ENCODE measurements at regions not wholly inside any gene's neighbourhood (a gene's known extent, or its start where the extent isn't known, plus 50 kb on each side); places are given as distances from the start of the nearest gene placed in this dataset.
"Not testable (repeated sequence)": the region's sequence is repeated elsewhere in the genome, so short reads cannot be mapped to it uniquely, and the experiment has no call there.

- no peak for DNase-seq (ENCODE audit: extremely low read depth, low read depth, low spot score)
Observed at GRCh38 chr5:28313953-28314352, 1275.6 kb upstream of the CDH9 start.

- DNase-seq (ENCODE audit: extremely low read depth, low read depth, low spot score) = no peak
Observed at GRCh38 chr5:28313321-28313951, 1275.0 kb upstream of the CDH9 start.

GRCh38 chr5:28310696-28311095, 1272.3 kb upstream of the CDH9 start:
- DNase-seq (ENCODE audit: extremely low read depth, low read depth, low spot score) = no peak

GRCh38 chr5:28305891-28306290, 1267.5 kb upstream of the CDH9 start:
- DNase-seq (ENCODE audit: extremely low read depth, low read depth, low spot score) = no peak

- DNase-seq (ENCODE audit: extremely low read depth, low read depth, low spot score) = no peak
Observed at GRCh38 chr5:28301712-28302111, 1263.3 kb upstream of the CDH9 start.

GRCh38 chr5:28296254-28297013, 1258.0 kb upstream of the CDH9 start:
- no peak for DNase-seq (ENCODE audit: extremely low read depth, low read depth, low spot score)

- not testable (repeated sequence) for DNase-seq (ENCODE audit: extremely low read depth, low read depth, low spot score)
Observed at GRCh38 chr5:28287021-28287420, 1248.6 kb upstream of the CDH9 start.

GRCh38 chr5:28286566-28286965, 1248.2 kb upstream of the CDH9 start:
- no peak for DNase-seq (ENCODE audit: extremely low read depth, low read depth, low spot score)

- no peak for DNase-seq (ENCODE audit: extremely low read depth, low read depth, low spot score)
Observed at GRCh38 chr5:28284788-28285187, 1246.4 kb upstream of the CDH9 start.

- no peak for DNase-seq (ENCODE audit: extremely low read depth, low read depth, low spot score)
Observed at GRCh38 chr5:28281351-28281750, 1243.0 kb upstream of the CDH9 start.

- DNase-seq (ENCODE audit: extremely low read depth, low read depth, low spot score) = no peak
Observed at GRCh38 chr5:28275931-28276330, 1237.5 kb upstream of the CDH9 start.

- no peak for DNase-seq (ENCODE audit: extremely low read depth, low read depth, low spot score)
Observed at GRCh38 chr5:28269978-28270377, 1231.6 kb upstream of the CDH9 start.

GRCh38 chr5:28265877-28266276, 1227.5 kb upstream of the CDH9 start:
- no peak for DNase-seq (ENCODE audit: extremely low read depth, low read depth, low spot score)

GRCh38 chr5:28254846-28255245, 1216.5 kb upstream of the CDH9 start:
- no peak for DNase-seq (ENCODE audit: extremely low read depth, low read depth, low spot score)

GRCh38 chr5:28253431-28253830, 1215.0 kb upstream of the CDH9 start:
- no peak for DNase-seq (ENCODE audit: extremely low read depth, low read depth, low spot score)

GRCh38 chr5:28249771-28250415, 1211.5 kb upstream of the CDH9 start:
- DNase-seq (ENCODE audit: extremely low read depth, low read depth, low spot score) = no peak

GRCh38 chr5:28234356-28234968, 1196.1 kb upstream of the CDH9 start:
- DNase-seq (ENCODE audit: extremely low read depth, low read depth, low spot score) = no peak

GRCh38 chr5:28226407-28226806, 1188.0 kb upstream of the CDH9 start:
- no peak for DNase-seq (ENCODE audit: extremely low read depth, low read depth, low spot score)

- no peak for DNase-seq (ENCODE audit: extremely low read depth, low read depth, low spot score)
Observed at GRCh38 chr5:28219539-28219938, 1181.2 kb upstream of the CDH9 start.

GRCh38 chr5:28217695-28218094, 1179.3 kb upstream of the CDH9 start:
- no peak for DNase-seq (ENCODE audit: extremely low read depth, low read depth, low spot score)

GRCh38 chr5:28216939-28217360, 1178.6 kb upstream of the CDH9 start:
- no peak for DNase-seq (ENCODE audit: extremely low read depth, low read depth, low spot score)

GRCh38 chr5:28215091-28215490, 1176.7 kb upstream of the CDH9 start:
- no peak for DNase-seq (ENCODE audit: extremely low read depth, low read depth, low spot score)

Data from glomerular endothelial cell (primary cell).